PC-3 (cell line): ENCODE measurements at regions not wholly inside any gene's neighbourhood (a gene's known extent, or its start where the extent isn't known, plus 50 kb on each side); places are given as distances from the start of the nearest gene placed in this dataset.

Experiments used
- ATAC-seq: fragments of 200-7000 bp; cut with Tn5 transposase; 2 replicates; pipeline ENCODE4 v1.9.1; 2020; ENCODE audit warnings: mild to moderate bottlenecking, moderate library complexity
- BruUV-seq: library from RNA; stranded (reverse); fragments of 400-500 nt; replicated peaks from 2 replicates; lab custom pipeline; 2021; lab: Mats Ljungman, UMichigan
- CTCF ChIA-PET: fragments of 300-600 bp; sonication (Branson Sonifier 250); formaldehyde crosslinking; loops from one replicate; lab custom pipeline; 2022; ENCODE audit warnings: antibody characterized with exemption; lab: Charles Lee
- POLR2A ChIA-PET: fragments of 300-600 bp; sonication (Branson Sonifier 250); formaldehyde crosslinking; loops from one replicate; lab custom pipeline; 2022; ENCODE audit warnings: antibody characterized with exemption; ENCODE audit not compliant: unreplicated experiment; lab: Charles Lee
- DNase-seq: peaks from one replicate; pipeline ENCODE4 v3.0.0-alpha.2; 2015
- H2AFZ ChIP-seq: fragments of 300-600 bp; sonication (generic); 2 replicates; pipeline ENCODE4 v1.6.0; 2016; ENCODE audit warnings: antibody characterized with exemption, low read length
- H3F3A ChIP-seq: fragments of 300-600 bp; sonication (generic); one replicate; pipeline ENCODE4 v1.6.0; 2017; ENCODE audit warnings: antibody characterized with exemption, low read length, control low read depth, mild to moderate bottlenecking; ENCODE audit not compliant: unreplicated experiment
- H3K27ac ChIP-seq: fragments of 300-600 bp; sonication (generic); 2 replicates; pipeline ENCODE4 v1.5.1; 2016; ENCODE audit warnings: mild to moderate bottlenecking, low read length
- H3K27me3 ChIP-seq: fragments of 300-600 bp; sonication (generic); 2 replicates; pipeline ENCODE4 v1.6.1; 2016; ENCODE audit warnings: low read length, mixed read lengths
- H3K36me3 ChIP-seq: fragments of 300-600 bp; sonication (generic); 2 replicates; pipeline ENCODE4 v1.6.1; 2016; ENCODE audit warnings: low read depth, mixed run types, low read length, mixed read lengths
- H3K4me1 ChIP-seq: fragments of 300-600 bp; sonication (generic); 2 replicates; pipeline ENCODE4 v1.5.1; 2016; ENCODE audit warnings: low read length; ENCODE audit not compliant: insufficient read depth
- H3K4me2 ChIP-seq: fragments of 300-600 bp; sonication (generic); 2 replicates; pipeline ENCODE4 v1.6.0; 2016; ENCODE audit warnings: low read length
- H3K4me3 ChIP-seq: fragments of 300-600 bp; sonication (generic); 2 replicates; pipeline ENCODE4 v1.5.1; 2016; ENCODE audit warnings: mild to moderate bottlenecking, low read length, mixed read lengths
- H3K79me2 ChIP-seq: fragments of 300-600 bp; sonication (generic); 2 replicates; pipeline ENCODE4 v1.6.1; 2017; ENCODE audit warnings: low read length, mixed read lengths
- H3K9ac ChIP-seq: fragments of 300-600 bp; sonication (generic); 2 replicates; pipeline ENCODE4 v1.6.0; 2016; ENCODE audit warnings: mild to moderate bottlenecking, low read length
- H3K9me2 ChIP-seq: fragments of 300-600 bp; sonication (generic); replicated peaks from 2 replicates; pipeline ENCODE4 v1.6.1; 2016; ENCODE audit warnings: mixed run types, low read length, mixed read lengths
- H3K9me3 ChIP-seq: fragments of 300-600 bp; sonication (generic); 2 replicates; pipeline ENCODE4 v1.6.1; 2016; ENCODE audit warnings: low read length, mixed read lengths
- H4K20me1 ChIP-seq: fragments of 300-600 bp; sonication (generic); 2 replicates; pipeline ENCODE4 v1.6.1; 2016; ENCODE audit warnings: low read length, mixed read lengths
- EZH2 ChIP-seq: fragments of 300-600 bp; sonication (generic); IDR thresholded peaks from one replicate; pipeline ENCODE4 v1.6.1; 2017; ENCODE audit warnings: antibody characterized with exemption, mild to moderate bottlenecking, low read length; ENCODE audit not compliant: unreplicated experiment
- EZH2phosphoT487 ChIP-seq: fragments of 300-600 bp; sonication (generic); IDR thresholded peaks from 2 replicates; pipeline ENCODE4 v1.6.1; 2018; ENCODE audit warnings: mild to moderate bottlenecking, antibody characterized with exemption, low read length, borderline replicate concordance
- intact Hi-C: fragments of 100-400 bp; cut with micrococcal nuclease; formaldehyde crosslinking; loops from 2 replicates; pipeline ENCODE4 v1.9.0; 2023
- TF ChIP-seq, protein P1 (sequence below): fragments of 300-600 bp; sonication (generic); conservative IDR thresholded peaks from 2 replicates; pipeline ENCODE4 v1.5.1; 2017; ENCODE audit warnings: antibody characterized with exemption, low read depth, mild to moderate bottlenecking, low read length

DNA sequence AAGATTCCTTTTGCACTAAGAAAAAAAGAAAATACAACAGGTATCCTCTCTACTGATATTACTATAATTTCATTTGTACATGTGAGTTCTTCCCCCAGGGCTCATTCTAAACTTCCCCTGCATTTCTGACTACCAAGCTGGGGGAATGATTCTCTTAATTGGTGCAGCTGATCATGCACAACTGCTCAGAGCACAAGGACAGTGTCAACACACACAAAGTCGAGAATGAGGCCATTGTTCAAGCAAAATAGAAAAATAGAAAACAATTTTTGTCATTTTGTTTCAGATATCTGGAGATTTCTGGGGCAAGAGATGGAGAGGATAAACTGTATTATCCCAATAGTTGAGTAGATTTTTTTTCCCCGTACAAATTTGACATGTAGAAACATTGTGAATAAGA lies 236.3 kb downstream of the HAO1 start:
- ATAC-seq (no peak), DNase-seq (no peak)
- Histone ChIP-seq H3K4me3 (no peak overlapping the region), H3K4me1 (no peaks in the 10 kb centered on the region), H3K79me2 (no peaks in the 10 kb centered on the region), H3K9me2 (no peaks in the 10 kb centered on the region), H3K27ac (no peak overlapping the region), H2AFZ (no peak overlapping the region), H3K27me3 (no peaks in the 10 kb centered on the region), H4K20me1 (no peaks in the 10 kb centered on the region), H3K9ac (no peak overlapping the region), H3F3A (no peaks in the 10 kb centered on the region), H3K9me3 (no peaks in the 10 kb centered on the region), H3K36me3 (no peaks in the 10 kb centered on the region), H3K4me2 (no peak overlapping the region)
- no TSS peak for BruUV-seq
- CTCF ChIA-PET, result no interaction called here
- POLR2A ChIA-PET, result no interaction called here
- intact Hi-C loops, result no loop called here
- no peak for TF ChIP-seq EZH2phosphoT487
- TF ChIP-seq, protein P1, sequence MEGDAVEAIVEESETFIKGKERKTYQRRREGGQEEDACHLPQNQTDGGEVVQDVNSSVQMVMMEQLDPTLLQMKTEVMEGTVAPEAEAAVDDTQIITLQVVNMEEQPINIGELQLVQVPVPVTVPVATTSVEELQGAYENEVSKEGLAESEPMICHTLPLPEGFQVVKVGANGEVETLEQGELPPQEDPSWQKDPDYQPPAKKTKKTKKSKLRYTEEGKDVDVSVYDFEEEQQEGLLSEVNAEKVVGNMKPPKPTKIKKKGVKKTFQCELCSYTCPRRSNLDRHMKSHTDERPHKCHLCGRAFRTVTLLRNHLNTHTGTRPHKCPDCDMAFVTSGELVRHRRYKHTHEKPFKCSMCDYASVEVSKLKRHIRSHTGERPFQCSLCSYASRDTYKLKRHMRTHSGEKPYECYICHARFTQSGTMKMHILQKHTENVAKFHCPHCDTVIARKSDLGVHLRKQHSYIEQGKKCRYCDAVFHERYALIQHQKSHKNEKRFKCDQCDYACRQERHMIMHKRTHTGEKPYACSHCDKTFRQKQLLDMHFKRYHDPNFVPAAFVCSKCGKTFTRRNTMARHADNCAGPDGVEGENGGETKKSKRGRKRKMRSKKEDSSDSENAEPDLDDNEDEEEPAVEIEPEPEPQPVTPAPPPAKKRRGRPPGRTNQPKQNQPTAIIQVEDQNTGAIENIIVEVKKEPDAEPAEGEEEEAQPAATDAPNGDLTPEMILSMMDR, result no peak
- no peak for TF ChIP-seq EZH2

DNA sequence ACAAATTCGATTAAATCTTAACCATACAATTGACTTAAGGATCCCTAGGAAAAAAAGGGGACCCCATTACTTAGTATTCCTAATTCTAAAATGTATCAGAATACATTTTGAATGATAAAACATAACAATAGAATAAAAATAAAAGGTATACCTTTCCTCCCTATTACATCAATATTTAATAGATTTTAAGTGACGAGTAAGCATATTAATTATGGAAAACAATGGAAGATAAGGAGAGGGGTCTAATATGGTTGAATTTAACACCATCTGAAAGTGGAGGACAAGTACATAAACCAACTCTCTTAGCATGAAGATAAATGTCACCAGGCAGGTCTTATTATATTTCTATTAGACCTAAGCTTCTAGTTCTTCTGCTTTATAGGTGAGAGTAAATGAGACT lies 232.1 kb downstream of the HAO1 start:
- Histone ChIP-seq H3K4me3 (no peak overlapping the region), H3K36me3 (no peaks in the 10 kb centered on the region), H3F3A (no peaks in the 10 kb centered on the region), H3K27me3 (no peaks in the 10 kb centered on the region), H3K27ac (no peak overlapping the region), H4K20me1 (no peaks in the 10 kb centered on the region), H3K4me1 (peaks cover 29% of the 10 kb centered on the region), H2AFZ (no peak overlapping the region), H3K9ac (no peak overlapping the region), H3K4me2 (no peak overlapping the region), H3K9me2 (no peaks in the 10 kb centered on the region), H3K79me2 (no peaks in the 10 kb centered on the region), H3K9me3 (no peaks in the 10 kb centered on the region)
- ATAC-seq (no peak), DNase-seq (no peak)
- no TSS peak for BruUV-seq
- POLR2A ChIA-PET, result no interaction called here
- intact Hi-C loops, result no loop called here
- TF ChIP-seq EZH2phosphoT487, result no peak
- TF ChIP-seq, protein P1, result no peak
- no peak for TF ChIP-seq EZH2
- CTCF ChIA-PET, result no interaction called here

DNA sequence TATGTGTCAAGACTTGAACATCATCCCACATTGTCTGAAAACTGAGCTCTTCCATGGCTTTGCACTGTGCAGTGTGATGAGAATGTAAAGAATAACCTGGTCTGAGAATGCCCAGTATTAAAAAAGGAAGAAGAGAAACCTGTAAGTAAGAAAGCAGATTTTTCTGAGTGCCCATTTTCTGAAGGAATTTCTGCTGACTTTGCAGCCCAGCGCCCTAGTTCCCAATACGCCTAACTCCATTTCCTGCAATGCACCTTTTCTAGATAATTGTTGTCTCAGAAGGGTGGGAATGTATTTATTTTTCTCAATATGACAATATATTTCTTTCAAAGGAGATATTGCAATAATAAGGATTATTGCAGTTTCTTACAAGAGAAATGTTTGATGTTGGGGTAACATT lies 231.5 kb downstream of the HAO1 start:
- no peaks in the 10 kb centered on the region for H3K36me3 ChIP-seq
- H3K9me2 ChIP-seq, result no peaks in the 10 kb centered on the region
- DNase-seq (no peak), ATAC-seq (no peak)
- CTCF ChIA-PET, result no interaction called here
- no peaks in the 10 kb centered on the region for H3K9me3 ChIP-seq
- intact Hi-C loops, result no loop called here
- no peak overlapping the region for H3K4me3 ChIP-seq
- no peaks in the 10 kb centered on the region for H4K20me1 ChIP-seq
- BruUV-seq, result no TSS peak
- POLR2A ChIA-PET, result no interaction called here
- TF ChIP-seq, protein P1, result no peak
- TF ChIP-seq EZH2 (no peak), EZH2phosphoT487 (no peak)
- no peaks in the 10 kb centered on the region for H3K79me2 ChIP-seq
- no peak overlapping the region for H3K9ac ChIP-seq
- no peak overlapping the region for H3K4me2 ChIP-seq
- H3K27me3 ChIP-seq, result no peaks in the 10 kb centered on the region
- no peak overlapping the region for H3K27ac ChIP-seq
- no peak overlapping the region for H2AFZ ChIP-seq
- H3F3A ChIP-seq, result no peaks in the 10 kb centered on the region
- H3K4me1 ChIP-seq, result peaks cover 33% of the 10 kb centered on the region
